Adrenal gland (tissue), 9 donors: ENCODE measurements at regions not wholly inside any gene's neighbourhood (a gene's known extent, or its start where the extent isn't known, plus 50 kb on each side); places are given as distances from the start of the nearest gene placed in this dataset.

Experiments used
- DNase-seq, 7 donors: peaks; one replicate each; pipeline ENCODE4 v3.0.0-alpha.2; 2019 to 2020
- H3K27ac ChIP-seq, 5 donors: fragments of 200-600 bp; sonication (generic) in 4 of 5; 1 replicate in 3 of 5; 2 replicates in 2 of 5; pipeline versions ENCODE4 v1.5.1 to v1.8.0; 2016 to 2020; ENCODE audit warnings: mild to moderate bottlenecking in 1 of 5
- H3K27me3 ChIP-seq: fragments of 200-600 bp; 2 replicates; pipeline ENCODE4 v1.8.0; 2021
- H3K36me3 ChIP-seq, 2 donors: fragments of 200-600 bp; replicated peaks in 1 of 2; 1 replicate in 1 of 2; 2 replicates in 1 of 2; pipeline versions ENCODE4 v1.5.1 to v1.8.0; 2018 to 2022
- H3K4me1 ChIP-seq, 2 donors: fragments of 200-600 bp; replicated peaks in 1 of 2; 1 replicate in 1 of 2; 2 replicates in 1 of 2; pipeline versions ENCODE4 v1.5.1 to v1.8.0; 2018 to 2021
- H3K4me3 ChIP-seq, 4 donors: fragments of 200-600 bp; sonication (generic) in 3 of 4; one replicate each; pipeline ENCODE4 v1.5.1; 2016 to 2018
- H3K9me3 ChIP-seq, 3 donors: fragments of 200-600 bp; sonication (generic) in 1 of 3; replicated peaks in 1 of 3; 1 replicate in 2 of 3; 2 replicates in 1 of 3; pipeline versions ENCODE4 v1.5.1 to v1.8.0; 2016 to 2021
- POLR2A ChIP-seq, 2 donors: fragments of 450-650 bp; IDR thresholded peaks; one replicate each; pipeline ENCODE4 v1.6.1; 2017; ENCODE audit warnings: antibody characterized with exemption in 2 of 2, mild to moderate bottlenecking in 2 of 2, moderate library complexity in 1 of 2
- WGBS, 4 donors: extraction: QIAGEN DNeasy Blood & Tissue Kit in 2 of 4; methylation state at CpG; one replicate each; pipeline versions ENCODE4 v1.1.5 to v1.1.7; 2013 to 2017; 5-methylcytosine and 5-hydroxymethylcytosine counted together
- intact Hi-C, 2 donors: fragments of 100-400 bp; cut with DNase I; formaldehyde crosslinking; loops; one replicate each; pipeline versions ENCODE4 v1.14.1 to v1.15.0; 2022 to 2023
- TF ChIP-seq, protein P1 (sequence below), 6 experiments: fragments of 450-650 bp in 4 of 6; fragments of 200-600 bp in 2 of 6; sonication (generic) in 1 of 6; IDR thresholded peaks; 1 replicate in 5 of 6; 2 replicates in 1 of 6; pipeline versions ENCODE4 v1.5.1 to v1.8.0; 2016 to 2021; ENCODE audit warnings: antibody characterized with exemption in 6 of 6, mild to moderate bottlenecking in 2 of 6, moderate library complexity in 1 of 6
- donor health status: healthy with polysubstance abuse.
- donor health status: Bipolar disorder and iron deficiency.
- donor health status: DM: yes; HTN: yes; CAD: no.
- donor health status: DM: no; HTN: no; CAD: no.
- donor health status: DM: no; HTN: no; CAD: no.

DNA sequence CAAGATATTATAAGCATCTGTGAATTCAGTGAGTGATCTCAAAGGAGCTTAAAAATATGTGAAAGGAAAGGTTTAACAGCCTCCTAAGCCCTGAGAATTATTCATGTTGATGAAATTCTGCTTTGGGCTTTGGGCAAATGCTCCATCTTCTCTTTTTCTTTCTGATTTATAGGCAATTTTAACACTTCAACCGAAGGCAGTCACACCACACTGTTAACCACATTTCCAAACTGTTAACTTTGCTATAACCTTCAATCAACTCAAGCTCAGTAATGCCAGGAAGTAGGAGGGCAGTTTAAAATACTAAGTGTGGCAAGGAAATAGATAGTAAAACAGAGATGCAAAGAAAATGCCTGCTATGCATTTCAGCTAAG is 54.4 kb upstream of the NEK7 start:
- Histone ChIP-seq H3K4me1 (no peaks in the 10 kb centered on the region), H3K27ac (no peak overlapping the region), H3K9me3 (no peaks in the 10 kb centered on the region), H3K36me3 (no peaks in the 10 kb centered on the region), H3K4me3 (no peak overlapping the region), H3K27me3 (no peaks in the 10 kb centered on the region)
- WGBS, 4 donors = 8 to 24% (median 15%) methylated on average over 1 of the region's 1 CpG
- no peak for DNase-seq
- intact Hi-C loops = no loop called here
- TF ChIP-seq, protein P1, sequence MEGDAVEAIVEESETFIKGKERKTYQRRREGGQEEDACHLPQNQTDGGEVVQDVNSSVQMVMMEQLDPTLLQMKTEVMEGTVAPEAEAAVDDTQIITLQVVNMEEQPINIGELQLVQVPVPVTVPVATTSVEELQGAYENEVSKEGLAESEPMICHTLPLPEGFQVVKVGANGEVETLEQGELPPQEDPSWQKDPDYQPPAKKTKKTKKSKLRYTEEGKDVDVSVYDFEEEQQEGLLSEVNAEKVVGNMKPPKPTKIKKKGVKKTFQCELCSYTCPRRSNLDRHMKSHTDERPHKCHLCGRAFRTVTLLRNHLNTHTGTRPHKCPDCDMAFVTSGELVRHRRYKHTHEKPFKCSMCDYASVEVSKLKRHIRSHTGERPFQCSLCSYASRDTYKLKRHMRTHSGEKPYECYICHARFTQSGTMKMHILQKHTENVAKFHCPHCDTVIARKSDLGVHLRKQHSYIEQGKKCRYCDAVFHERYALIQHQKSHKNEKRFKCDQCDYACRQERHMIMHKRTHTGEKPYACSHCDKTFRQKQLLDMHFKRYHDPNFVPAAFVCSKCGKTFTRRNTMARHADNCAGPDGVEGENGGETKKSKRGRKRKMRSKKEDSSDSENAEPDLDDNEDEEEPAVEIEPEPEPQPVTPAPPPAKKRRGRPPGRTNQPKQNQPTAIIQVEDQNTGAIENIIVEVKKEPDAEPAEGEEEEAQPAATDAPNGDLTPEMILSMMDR (IDR thresholded peaks at IDR 0.05) = no peak
- TF ChIP-seq POLR2A (IDR thresholded peaks at IDR 0.05) = no peak

DNA sequence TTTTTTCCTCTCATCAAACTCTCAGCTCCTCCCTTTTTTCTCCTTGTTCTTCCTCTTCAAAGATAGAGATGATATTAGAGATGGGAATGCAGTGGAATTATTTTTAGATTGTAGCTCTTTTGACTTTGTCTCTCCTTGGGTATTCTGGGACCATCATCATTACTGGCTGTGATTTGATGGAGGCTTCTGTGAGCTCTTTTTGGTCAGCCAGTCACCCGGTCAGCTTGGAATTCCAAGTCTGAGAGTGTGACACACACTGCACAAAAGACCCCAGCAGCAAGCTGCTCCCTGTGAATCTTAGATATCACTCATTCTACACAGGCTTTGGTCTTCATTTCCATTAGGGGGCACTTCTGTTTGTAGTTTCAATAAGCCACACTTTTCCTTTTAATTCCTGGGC is 51.6 kb upstream of the NEK7 start:
- Histone ChIP-seq H3K9me3 (no peaks in the 10 kb centered on the region), H3K4me3 (no peak overlapping the region), H3K27ac (no peak overlapping the region), H3K27me3 (no peaks in the 10 kb centered on the region), H3K4me1 (no peaks in the 10 kb centered on the region), H3K36me3 (no peaks in the 10 kb centered on the region)
- WGBS, 4 donors = 80 to 100% (median 86%) methylated on average over 1 of the region's 1 CpG
- TF ChIP-seq, protein P1 (IDR thresholded peaks at IDR 0.05) = no peak
- no peak for TF ChIP-seq POLR2A (IDR thresholded peaks at IDR 0.05)
- DNase-seq = no peak
- intact Hi-C loops = no loop called here

DNA sequence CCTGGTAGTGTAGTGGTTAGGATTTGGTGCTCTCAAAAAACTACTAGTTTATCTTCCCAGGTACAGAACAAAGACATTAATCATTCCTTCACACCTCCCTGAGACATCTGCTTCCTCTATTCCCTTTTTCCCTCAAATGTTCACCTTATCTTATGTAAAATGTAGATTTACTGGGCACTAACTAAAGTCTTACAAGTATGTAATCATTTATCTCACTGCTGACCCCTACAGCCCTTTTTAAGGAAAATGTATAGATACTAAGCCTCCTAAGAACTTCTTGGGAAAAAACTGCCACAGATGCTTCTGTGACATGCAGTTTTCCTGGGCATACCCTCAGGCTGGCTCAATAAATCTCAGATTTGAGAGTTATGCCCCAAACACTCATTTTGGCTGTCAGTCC is 50.8 kb upstream of the NEK7 start:
- H3K27ac ChIP-seq = no peak overlapping the region
- no peak for DNase-seq
- intact Hi-C loops = no loop called here
- H3K27me3 ChIP-seq = no peaks in the 10 kb centered on the region
- no peaks in the 10 kb centered on the region for H3K36me3 ChIP-seq
- TF ChIP-seq POLR2A (IDR thresholded peaks at IDR 0.05) = no peak
- TF ChIP-seq, protein P1 (IDR thresholded peaks at IDR 0.05) = no peak
- no peaks in the 10 kb centered on the region for H3K9me3 ChIP-seq
- H3K4me1 ChIP-seq = no peaks in the 10 kb centered on the region
- no peak overlapping the region for H3K4me3 ChIP-seq
